Colonic mucosa (tissue), 4 donors: ENCODE measurements at regions not wholly inside any gene's neighbourhood (a gene's known extent, or its start where the extent isn't known, plus 50 kb on each side); places are given as distances from the start of the nearest gene placed in this dataset.

Experiments used
- DNase-seq: peaks from one replicate; pipeline ENCODE4 v3.0.0-alpha.2; 2020
- H3K27ac ChIP-seq: fragments of 200-600 bp; one replicate; pipeline ENCODE4 v1.8.0; 2021
- H3K27me3 ChIP-seq: fragments of 200-600 bp; one replicate; pipeline ENCODE4 v1.8.0; 2021
- H3K36me3 ChIP-seq: fragments of 200-600 bp; one replicate; pipeline ENCODE4 v1.8.0; 2021
- H3K4me1 ChIP-seq: fragments of 200-600 bp; one replicate; pipeline ENCODE4 v1.8.0; 2021; ENCODE audit warnings: mild to moderate bottlenecking
- H3K4me3 ChIP-seq: fragments of 200-600 bp; one replicate; pipeline ENCODE4 v1.8.0; 2021
- H3K9ac ChIP-seq, 2 donors: one replicate each; pipeline ENCODE4 v1.7.0; 2013; ENCODE audit warnings: control low read depth in 2 of 2, low read depth in 2 of 2, low read length in 2 of 2
- H3K9me3 ChIP-seq: fragments of 200-600 bp; one replicate; pipeline ENCODE4 v1.8.0; 2021
- CTCF ChIP-seq: fragments of 200-600 bp; IDR thresholded peaks from one replicate; pipeline ENCODE4 v1.8.0; 2022; ENCODE audit warnings: antibody characterized with exemption, mild to moderate bottlenecking
- intact Hi-C: fragments of 100-400 bp; cut with DNase I; formaldehyde crosslinking; loops from one replicate; pipeline ENCODE4 v1.14.1; 2022
- donor health status: healthy.
- donor health status: DM: no; HTN: no; CAD: no.
- donor health status: DM: no; HTN: no; CAD: no.

GRCh38 chr1:57882934-57883641 is 459.2 kb upstream of the DAB1 start:
- H3K9me3 ChIP-seq, result no peaks in the 10 kb centered on the region
- no peak overlapping the region for H3K27ac ChIP-seq
- no peak for DNase-seq
- no peak overlapping the region for H3K9ac ChIP-seq
- no peak for TF ChIP-seq CTCF
- intact Hi-C loops, result no loop called here
- H3K27me3 ChIP-seq, result no peaks in the 10 kb centered on the region
- H3K4me1 ChIP-seq, result no peaks in the 10 kb centered on the region
- H3K4me3 ChIP-seq, result no peak overlapping the region
- H3K36me3 ChIP-seq, result no peaks in the 10 kb centered on the region

GRCh38 chr1:57882072-57882471 is 458.2 kb upstream of the DAB1 start:
- H3K4me1 ChIP-seq, result no peaks in the 10 kb centered on the region
- DNase-seq, result no peak
- H3K9me3 ChIP-seq, result no peaks in the 10 kb centered on the region
- no peak overlapping the region for H3K4me3 ChIP-seq
- no peak overlapping the region for H3K27ac ChIP-seq
- H3K9ac ChIP-seq, result no peak overlapping the region
- intact Hi-C loops, result no loop called here
- H3K36me3 ChIP-seq, result no peaks in the 10 kb centered on the region
- no peak for TF ChIP-seq CTCF
- no peaks in the 10 kb centered on the region for H3K27me3 ChIP-seq

- no peak for TF ChIP-seq CTCF
- intact Hi-C loops, result no loop called here
These were observed 457.8 kb upstream of the DAB1 start for GRCh38 chr1:57881639-57882038.

GRCh38 chr1:57879700-57880099 is 455.8 kb upstream of the DAB1 start:
- Histone ChIP-seq H3K4me3 (no peak overlapping the region), H3K9ac (no peak overlapping the region), H3K27ac (no peak overlapping the region), H3K4me1 (no peaks in the 10 kb centered on the region), H3K27me3 (no peaks in the 10 kb centered on the region), H3K9me3 (no peaks in the 10 kb centered on the region), H3K36me3 (no peaks in the 10 kb centered on the region)
- TF ChIP-seq CTCF, result no peak
- DNase-seq, result no peak
- intact Hi-C loops, result no loop called here

More at GRCh38 chr1:57881639-57882038, 457.8 kb upstream of the DAB1 start:
- no peaks in the 10 kb centered on the region for H3K4me1 ChIP-seq
- H3K27ac ChIP-seq, result no peak overlapping the region
- DNase-seq, result no peak
- H3K4me3 ChIP-seq, result no peak overlapping the region
- no peak overlapping the region for H3K9ac ChIP-seq
- no peaks in the 10 kb centered on the region for H3K27me3 ChIP-seq
- no peaks in the 10 kb centered on the region for H3K9me3 ChIP-seq
- H3K36me3 ChIP-seq, result no peaks in the 10 kb centered on the region

DNA sequence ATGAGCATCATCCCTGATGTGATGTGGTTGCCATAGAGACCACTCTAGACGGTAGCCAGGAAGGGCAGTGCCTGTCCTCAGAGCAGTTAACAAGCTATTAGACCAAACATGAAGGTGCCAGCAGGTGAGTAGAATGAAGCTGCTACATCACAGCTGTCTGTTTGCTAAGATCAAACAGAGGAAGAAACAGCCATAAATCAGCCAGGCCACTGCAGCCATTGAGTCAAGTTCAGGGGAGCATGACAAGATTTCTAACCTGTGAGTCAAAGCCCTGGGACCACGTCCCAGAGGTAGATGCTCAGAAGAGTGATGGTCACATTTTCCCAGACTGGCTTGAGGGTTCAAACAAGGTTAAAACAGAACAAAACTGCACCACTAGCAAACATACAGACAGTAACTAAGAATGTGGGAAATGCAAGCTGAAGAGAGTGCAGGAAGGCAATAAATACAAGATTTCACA is 450.6 kb upstream of the DAB1 start:
- Histone ChIP-seq H3K9ac (no peak overlapping the region), H3K27ac (no peak overlapping the region), H3K4me3 (no peak overlapping the region), H3K4me1 (no peaks in the 10 kb centered on the region), H3K27me3 (no peaks in the 10 kb centered on the region), H3K9me3 (no peaks in the 10 kb centered on the region), H3K36me3 (no peaks in the 10 kb centered on the region)
- intact Hi-C loops, result no loop called here
- no peak for TF ChIP-seq CTCF
- DNase-seq, result no peak
